ENCODE measurements at regions not wholly inside any gene's neighbourhood (a gene's known extent, or its start where the extent isn't known, plus 50 kb on each side); places are given as distances from the start of the nearest gene placed in this dataset.
"Not testable (repeated sequence)": the region's sequence is repeated elsewhere in the genome, so short reads cannot be mapped to it uniquely, and the experiment has no call there.

DNA sequence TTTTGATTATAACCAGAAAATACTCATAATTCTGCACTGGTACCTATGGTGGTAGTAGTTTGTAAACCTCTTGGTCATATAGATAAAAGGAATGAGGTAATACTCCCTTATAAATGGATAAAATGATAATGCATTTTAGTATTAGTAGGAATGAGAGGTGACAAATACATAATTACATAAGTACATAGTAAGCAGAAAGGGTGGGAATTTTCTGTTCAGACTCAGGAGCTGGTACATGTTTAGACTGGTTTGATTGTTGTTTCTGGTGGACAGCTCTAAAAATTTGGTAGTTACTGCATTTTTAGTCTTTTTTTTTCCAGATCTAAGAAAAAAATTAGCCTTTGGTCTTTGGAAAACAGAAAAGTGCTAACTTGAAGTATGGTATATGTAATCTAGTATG, 70.4 kb upstream of the AGA start:
- TF ChIP-seq, protein P1, sequence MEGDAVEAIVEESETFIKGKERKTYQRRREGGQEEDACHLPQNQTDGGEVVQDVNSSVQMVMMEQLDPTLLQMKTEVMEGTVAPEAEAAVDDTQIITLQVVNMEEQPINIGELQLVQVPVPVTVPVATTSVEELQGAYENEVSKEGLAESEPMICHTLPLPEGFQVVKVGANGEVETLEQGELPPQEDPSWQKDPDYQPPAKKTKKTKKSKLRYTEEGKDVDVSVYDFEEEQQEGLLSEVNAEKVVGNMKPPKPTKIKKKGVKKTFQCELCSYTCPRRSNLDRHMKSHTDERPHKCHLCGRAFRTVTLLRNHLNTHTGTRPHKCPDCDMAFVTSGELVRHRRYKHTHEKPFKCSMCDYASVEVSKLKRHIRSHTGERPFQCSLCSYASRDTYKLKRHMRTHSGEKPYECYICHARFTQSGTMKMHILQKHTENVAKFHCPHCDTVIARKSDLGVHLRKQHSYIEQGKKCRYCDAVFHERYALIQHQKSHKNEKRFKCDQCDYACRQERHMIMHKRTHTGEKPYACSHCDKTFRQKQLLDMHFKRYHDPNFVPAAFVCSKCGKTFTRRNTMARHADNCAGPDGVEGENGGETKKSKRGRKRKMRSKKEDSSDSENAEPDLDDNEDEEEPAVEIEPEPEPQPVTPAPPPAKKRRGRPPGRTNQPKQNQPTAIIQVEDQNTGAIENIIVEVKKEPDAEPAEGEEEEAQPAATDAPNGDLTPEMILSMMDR (IDR thresholded peaks at IDR 0.05; ENCODE audit: low read depth, low read length, missing control alignments) = no peak
- H3K4me3 ChIP-seq (replicated peaks; ENCODE audit: low read depth, low read length) = no peak overlapping the region
- DNase-seq (ENCODE audit: extremely low read depth, low read depth) = no peak

DNA sequence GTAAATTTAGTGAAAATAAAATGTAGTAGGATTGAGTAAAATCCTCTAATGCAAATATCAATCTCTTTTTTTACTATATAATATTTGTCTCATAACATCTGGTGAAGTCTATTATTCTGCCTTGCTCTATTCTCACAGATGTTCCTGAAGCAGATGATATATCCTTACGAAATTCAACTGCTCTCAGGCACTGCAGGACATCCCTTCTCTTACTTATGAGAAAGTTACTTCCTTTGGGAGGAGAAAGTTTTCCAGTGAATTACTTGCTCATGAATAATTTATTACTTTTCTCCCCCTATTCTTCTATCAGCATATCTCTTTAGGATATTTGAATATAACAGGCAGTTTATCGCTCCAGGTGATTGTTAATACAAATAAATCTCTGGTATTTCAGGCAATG, 75.6 kb upstream of the AGA start:
- TF ChIP-seq, protein P1 (IDR thresholded peaks at IDR 0.05; ENCODE audit: low read depth, low read length, missing control alignments) = no peak
- no peak for DNase-seq (ENCODE audit: extremely low read depth, low read depth)
- no peak overlapping the region for H3K4me3 ChIP-seq (replicated peaks; ENCODE audit: low read depth, low read length)

DNA sequence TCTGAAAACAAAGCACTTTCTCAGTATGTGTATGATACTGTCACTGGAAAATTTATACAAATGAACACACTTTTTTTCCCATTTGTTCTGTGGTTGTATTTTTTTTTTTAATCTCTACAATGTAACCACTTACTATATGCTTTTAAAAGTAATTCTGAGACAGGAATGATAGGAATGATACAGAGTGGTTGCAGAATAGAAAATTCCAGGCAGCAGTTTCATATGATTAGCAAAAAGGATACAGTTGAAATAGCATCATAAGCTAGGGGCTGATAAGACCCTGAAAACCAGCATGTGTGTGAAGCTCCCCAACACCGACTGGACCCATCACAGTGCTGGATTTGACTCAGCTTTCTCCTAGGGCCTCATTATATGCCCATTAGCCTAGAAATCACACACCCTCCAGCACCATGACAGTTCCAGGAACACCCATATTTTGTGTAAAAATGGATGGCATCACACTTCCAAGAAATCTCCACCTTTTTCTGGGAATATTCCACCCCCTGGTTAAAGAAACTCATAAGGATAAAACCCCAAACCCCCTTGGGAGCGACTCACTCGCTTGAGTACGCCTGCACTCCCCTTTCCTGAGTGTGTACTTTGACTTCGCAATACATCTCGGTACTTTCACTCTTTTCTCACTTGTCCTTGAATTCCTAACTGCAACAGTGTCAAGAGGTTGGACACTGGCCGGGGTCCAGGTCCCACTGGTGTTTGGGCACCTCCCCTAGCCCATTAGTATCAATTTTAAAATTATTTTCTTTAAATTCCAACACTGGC, 77.4 kb upstream of the AGA start:
- no peak overlapping the region for H3K4me3 ChIP-seq (replicated peaks; ENCODE audit: low read depth, low read length)
- no peak for DNase-seq (ENCODE audit: extremely low read depth, low read depth)
- TF ChIP-seq, protein P1 (IDR thresholded peaks at IDR 0.05; ENCODE audit: low read depth, low read length, missing control alignments) = no peak

DNA sequence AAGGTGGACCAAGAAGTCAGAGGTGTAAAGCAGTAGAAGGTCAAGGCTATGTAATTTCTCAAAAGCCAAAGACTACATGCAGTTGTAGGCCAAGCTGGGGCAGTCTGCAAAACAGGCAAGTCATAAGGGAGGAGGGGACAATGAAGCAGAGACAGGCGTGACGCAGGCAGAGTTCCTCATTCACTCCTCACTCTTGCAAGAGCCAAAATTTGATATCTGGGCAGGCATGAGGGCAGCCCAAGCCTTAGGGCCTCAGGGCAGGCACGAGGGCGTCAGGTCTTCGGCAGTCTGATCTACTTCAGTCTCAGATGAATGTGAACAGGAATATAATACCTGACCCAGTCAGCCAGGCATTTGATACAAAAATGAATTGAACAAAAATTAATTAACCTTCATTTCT, 86.4 kb upstream of the AGA start:
- no peak for DNase-seq (ENCODE audit: extremely low read depth, low read depth)
- TF ChIP-seq, protein P1 (IDR thresholded peaks at IDR 0.05; ENCODE audit: low read depth, low read length, missing control alignments) = no peak
- H3K4me3 ChIP-seq (replicated peaks; ENCODE audit: low read depth, low read length) = no peak overlapping the region

DNA sequence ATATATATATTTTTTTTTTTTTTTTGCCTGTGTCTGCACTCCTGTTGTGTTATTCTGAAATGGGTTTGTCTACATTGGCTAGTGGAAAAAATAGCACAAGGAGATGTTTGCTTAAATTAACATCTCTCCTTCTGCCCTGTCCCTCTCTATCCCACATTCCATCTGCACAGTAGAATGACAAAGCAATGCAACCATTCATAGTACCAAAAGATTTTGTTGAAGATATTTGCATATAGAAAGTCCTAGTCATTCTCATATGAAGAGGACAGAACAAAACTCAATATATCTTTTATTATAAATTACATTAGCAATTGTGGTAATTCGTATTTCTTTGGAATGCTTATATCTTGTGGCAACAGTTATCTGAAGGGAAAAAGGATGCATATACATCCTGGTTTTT, 88.3 kb upstream of the AGA start:
- no peak overlapping the region for H3K4me3 ChIP-seq (replicated peaks; ENCODE audit: low read depth, low read length)
- DNase-seq (ENCODE audit: extremely low read depth, low read depth) = no peak
- TF ChIP-seq, protein P1 (IDR thresholded peaks at IDR 0.05; ENCODE audit: low read depth, low read length, missing control alignments) = no peak

DNA sequence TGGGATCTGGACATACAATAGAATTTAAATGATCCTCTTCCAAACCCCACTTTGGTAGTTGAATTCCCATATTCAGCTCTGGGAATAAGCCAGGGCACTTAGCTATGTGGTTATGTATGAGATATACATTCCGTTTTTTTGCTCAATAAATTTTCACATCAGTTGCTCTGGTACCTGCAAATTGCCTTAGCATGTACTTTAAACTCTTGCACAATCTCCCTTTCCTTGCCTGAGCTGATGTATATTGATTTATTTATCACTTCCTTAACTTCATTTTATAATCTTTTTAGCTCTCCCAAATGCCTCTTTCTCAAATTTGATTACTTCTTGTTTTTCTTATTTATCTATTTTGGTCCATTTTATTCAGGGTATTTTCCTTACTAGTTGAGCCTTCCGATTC, 90.1 kb upstream of the AGA start:
- TF ChIP-seq, protein P1 (IDR thresholded peaks at IDR 0.05; ENCODE audit: low read depth, low read length, missing control alignments) = no peak

DNA sequence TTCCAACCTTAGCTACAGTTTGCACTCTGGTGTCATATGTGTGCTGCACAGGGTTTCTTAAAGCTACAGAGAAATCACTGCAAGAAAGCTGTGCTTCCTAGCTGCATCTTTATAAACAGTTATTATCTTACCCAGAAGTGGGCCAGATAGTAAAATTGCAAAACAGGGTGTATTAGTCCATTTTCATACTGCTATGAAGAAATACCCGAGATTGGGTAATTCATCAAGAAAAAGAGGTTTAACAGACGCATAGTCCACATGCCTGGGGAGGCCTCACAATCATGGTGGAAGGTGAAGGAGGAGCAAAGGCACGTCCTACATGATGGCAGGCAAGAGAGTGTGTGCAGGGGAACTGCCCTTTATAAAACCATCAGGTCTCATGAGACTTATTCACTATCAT, 92.6 kb upstream of the AGA start:
- DNase-seq (ENCODE audit: extremely low read depth, low read depth); H3K4me3 ChIP-seq (replicated peaks; ENCODE audit: low read depth, low read length): not testable (repeated sequence)

More for the DNA sequence above, 90.1 kb upstream of the AGA start:
- no peak overlapping the region for H3K4me3 ChIP-seq (replicated peaks; ENCODE audit: low read depth, low read length)
- DNase-seq (ENCODE audit: extremely low read depth, low read depth) = no peak

Measured in HFF-Myc (cell line).